Activated naive CD8-positive, alpha-beta T cell treated with anti-CD3 and anti-CD28 coated beads, Interleukin-2, amount 50 U/mL, for 16 hours (primary cell): ENCODE measurements at regions not wholly inside any gene's neighbourhood (a gene's known extent, or its start where the extent isn't known, plus 50 kb on each side); places are given as distances from the start of the nearest gene placed in this dataset.

Experiments used
- DNase-seq: peaks from one replicate; pipeline ENCODE4 v3.0.0-alpha.2; 2020; ENCODE audit warnings: low read depth, low spot score

DNA sequence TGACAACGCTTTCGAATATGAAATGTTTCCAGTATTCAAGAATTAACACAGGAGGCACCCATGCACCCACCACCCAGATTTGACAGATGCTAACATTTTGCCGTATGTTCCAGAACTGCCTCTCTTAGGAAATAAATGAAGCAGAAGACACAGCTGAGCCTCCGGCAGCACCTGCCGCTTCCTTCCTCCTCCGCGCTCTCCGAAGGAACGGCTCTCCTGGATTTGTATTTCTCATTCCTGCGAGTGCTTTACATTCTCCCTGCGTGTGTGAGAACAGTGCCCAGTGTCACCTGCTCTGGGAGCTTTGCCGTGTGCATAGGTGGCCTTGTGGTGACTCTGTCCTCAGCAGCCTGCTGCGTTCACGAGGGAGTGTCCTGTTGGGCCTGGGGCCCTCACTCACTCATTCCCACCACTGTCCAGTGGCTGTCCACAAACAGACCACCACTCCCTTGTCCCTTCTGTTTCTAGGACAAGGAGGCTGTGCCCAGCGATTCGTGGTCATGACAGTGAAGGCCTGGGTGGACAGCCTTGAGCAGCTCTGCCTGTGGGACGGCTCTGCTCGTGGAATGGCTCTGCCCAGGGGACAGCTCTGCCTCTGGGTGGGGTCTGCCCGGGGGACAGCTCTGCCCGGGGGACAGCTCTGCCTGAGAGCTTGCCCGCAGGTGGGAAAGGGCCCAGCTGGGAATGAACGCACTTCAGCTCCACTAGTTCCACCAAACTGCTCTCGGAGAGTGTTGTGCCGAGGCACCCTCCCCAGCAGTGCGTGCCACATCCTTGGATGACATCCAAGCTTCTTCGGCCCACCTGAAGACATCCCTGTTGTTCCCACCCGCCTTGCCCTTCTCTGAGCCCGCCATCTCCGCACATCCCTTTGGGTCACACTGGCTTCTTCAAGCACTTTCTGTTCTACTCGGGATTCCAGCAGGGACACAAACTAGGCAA is 170.5 kb upstream of the PPP1R26 start:
- DNase-seq: no peak

DNA sequence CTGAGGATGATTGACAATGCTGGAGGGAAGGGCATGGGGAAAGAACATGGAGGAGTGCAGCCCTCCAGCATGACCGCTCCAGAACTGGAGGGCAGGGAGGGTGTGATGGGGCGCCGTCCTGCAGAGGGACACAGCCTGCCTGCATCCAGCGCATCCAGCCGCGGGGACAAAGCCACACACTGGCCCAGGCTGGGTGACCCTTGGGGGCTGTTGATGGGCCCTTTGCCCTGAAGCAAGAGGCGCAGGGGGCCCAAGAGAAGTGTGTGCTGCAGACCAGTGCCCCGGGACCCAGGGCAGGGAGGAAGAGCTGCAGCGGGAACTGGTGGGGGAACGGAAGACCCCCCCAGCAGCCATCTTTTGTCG is 169.8 kb upstream of the PPP1R26 start:
- no peak for DNase-seq

DNA sequence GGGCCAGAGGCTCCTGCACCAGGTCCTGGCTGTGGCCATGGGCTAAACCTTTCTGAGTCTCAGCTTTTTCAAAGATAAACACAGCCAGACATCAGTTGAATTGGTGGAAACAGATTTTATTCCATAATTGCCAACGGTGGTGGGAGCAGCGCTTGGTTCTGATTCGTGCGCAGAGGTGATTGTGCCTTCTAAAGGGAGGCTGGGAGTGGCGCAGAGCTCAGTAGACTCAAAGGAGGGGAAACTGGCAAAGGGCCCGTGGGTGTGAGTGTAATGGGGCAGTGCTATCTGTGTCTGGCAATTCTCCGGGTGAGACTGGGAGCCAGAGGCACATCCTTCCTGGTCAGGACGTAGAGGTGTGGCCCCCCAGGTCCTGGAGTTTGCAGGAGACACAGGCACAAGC is 169.4 kb upstream of the PPP1R26 start:
- DNase-seq: no peak

DNA sequence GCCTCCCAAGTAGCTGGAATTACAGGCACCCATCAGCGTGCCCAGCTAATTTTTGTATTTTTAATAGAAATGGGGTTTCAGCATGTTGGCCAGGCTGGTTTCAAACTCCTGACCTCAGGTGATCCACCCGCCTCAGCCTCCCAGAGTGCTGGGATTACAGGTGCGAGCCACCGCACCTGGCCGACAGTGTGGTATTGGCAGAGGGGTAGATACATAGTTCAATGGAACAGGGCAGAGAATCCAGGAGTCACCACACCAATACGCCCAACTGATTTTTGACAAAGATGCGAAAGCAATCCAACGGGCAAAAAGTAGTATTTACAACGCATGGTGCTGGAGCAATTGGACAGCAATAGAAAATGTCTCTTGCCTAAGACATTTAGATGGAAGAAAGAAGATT is 164.0 kb upstream of the PPP1R26 start:
- no peak for DNase-seq

DNA sequence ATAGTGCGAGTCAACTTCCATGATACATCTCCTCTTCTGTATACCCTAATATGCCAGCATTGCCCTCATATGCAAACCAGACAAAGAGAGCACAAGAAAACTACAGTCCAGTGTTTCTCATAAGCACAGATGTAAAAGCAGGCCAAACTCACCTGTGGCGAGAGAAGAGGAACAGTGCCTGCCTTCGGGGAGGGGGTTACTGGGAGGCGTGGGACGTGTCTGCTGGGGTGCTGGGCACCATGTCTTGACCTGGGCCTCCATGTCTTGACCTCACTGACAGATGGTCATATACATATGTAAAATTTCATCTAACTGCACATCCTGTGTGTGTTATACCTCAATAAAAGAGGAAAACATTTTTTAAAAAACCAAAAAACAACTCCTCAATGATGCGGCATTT is 159.3 kb upstream of the PPP1R26 start:
- DNase-seq: no peak

DNA sequence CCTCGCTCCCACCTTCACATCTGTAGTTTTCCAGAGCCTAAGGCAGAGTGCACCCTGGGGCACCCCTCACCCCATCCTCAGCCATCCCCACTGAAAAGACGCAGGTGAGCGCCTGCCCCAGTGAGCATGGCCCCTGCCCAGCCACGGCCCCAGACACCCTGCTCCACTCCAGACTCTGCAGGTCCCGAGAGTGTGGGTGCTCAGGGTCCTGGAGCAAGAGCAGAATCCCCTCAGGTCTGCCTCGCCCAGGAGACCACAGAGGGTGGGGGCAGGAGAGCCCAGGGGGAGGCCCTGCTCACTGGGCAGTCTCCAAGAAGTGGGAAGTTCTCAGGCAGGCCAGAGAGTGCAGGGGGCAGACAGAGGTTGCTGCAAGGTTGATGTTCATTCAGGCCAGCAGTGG is 158.6 kb upstream of the PPP1R26 start:
- DNase-seq: no peak

DNA sequence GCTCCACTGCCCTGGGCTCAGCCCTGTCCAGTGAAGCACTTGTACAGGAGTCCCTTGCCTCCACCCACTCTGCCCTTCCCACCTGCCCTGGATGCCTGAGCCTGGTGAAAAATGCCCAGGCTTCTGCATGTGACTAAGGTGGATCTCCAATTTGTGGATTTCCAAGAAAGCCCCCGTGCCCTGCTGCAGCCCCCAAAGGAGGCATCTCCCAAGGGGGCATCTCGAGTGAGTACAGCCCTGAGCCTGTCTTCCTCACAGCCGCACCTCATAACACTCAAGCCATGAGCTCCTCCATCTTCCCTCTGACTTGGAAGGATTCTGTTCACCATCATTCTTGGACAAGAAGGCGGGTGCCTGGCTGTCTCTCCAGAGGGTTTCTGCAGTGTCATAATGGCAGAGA is 158.0 kb upstream of the PPP1R26 start:
- DNase-seq: no peak

DNA sequence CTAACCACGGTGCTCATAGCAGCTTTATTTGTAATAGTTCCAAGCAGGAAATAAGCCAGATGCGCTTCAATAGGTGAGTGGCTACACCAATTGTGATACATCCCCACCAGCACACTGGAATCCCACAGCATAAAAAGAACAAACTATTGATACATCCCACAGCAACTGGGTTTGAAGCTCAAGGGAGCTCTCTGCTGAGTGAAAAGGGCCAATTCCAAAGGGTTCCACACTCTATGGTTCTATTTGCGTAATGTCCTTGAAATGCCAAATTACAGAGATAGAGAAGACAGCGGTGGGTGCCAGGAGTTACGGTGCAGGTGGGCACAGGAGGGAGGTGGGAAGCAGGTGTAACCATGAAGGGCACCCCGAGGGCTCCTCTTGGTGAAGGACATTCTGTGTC is 155.3 kb upstream of the PPP1R26 start:
- no peak for DNase-seq

DNA sequence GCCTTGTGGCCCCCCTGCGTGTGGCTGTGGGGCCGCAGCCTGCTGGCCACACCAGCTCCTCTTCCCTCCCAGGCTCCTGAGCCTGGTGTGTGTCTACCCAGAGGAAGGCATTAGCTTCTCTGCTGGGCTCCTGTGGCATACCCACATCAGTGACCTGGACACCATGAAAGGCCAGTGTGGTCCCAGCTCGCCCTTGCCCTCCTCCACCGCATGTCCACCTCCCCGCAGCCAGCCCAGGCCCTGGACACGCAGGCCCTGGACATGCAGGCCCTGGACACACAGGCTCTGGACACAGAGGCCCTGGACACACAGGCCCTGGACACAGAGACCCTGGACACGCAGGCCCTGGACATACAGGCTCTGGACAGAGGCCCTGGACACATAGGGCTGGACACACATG is 153.4 kb upstream of the PPP1R26 start:
- DNase-seq: no peak

DNA sequence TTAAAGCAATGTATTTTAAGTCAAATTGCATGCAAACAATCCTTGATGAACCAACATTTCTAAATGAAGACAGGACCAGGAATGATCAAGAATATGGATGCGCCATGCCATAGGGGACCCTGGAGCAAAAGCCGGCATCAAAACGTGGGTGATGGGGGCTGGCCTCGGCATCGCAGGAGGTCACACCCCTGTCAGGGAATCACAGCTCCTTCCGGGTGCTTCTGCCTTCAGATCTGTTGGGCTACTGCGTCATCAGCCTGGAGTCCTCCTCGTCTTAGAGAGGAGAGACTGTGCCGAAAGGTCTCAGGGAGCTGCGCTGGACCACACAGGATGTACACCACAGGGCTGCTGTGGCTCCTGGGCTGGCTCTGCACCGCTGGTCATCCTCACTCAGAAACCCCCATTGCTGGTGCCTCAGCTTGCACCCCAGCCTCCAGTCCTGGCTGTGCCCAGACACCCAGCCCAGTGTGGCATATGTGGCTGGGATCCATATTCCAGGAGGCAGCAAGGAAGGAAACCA is 152.9 kb upstream of the PPP1R26 start:
- no peak for DNase-seq

DNA sequence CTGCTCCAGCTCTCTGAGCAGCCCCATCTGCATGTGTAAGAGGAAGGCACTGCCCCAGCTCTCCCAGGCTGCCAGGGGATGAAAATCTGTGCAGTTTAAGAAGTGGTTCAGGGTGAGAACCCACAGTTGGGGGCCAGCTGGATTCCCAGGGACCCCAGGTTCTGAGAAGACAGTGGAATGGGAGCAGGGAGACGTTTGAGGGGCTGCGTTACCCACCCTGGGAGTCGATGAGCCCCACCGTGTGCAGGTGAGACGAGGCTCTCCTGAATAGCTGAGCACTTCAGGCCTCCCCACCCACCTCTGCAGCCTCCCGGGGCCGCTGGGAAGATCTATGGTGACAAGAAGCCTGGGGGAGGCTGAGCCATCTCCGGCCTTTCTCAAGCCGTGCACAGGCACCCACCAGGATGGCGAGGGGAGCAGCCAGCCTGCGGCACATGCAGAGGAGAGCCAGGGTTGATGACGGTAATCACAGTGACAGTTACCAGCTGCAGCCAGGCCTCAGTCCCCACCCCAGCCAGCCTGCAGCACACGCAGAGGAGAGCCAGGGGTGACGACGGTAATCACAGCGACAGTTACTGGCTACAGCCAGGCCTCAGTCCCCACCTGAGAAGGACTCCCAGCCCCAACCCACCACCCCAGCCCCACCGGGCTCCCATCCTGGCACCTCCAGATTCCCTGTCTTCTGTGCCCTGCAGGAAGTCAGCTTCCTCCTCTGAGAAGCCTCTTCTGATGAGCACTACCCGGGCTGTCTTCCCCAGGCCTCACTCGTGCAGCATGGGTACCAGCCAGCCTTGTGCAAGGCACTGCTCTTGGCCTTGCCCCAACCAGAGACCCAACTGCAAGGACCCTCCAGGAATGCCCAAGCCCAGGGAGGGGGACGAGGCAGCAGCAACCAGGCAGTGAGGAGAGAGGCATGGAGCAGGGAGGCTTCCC is 150.8 kb upstream of the PPP1R26 start:
- DNase-seq: no peak

DNA sequence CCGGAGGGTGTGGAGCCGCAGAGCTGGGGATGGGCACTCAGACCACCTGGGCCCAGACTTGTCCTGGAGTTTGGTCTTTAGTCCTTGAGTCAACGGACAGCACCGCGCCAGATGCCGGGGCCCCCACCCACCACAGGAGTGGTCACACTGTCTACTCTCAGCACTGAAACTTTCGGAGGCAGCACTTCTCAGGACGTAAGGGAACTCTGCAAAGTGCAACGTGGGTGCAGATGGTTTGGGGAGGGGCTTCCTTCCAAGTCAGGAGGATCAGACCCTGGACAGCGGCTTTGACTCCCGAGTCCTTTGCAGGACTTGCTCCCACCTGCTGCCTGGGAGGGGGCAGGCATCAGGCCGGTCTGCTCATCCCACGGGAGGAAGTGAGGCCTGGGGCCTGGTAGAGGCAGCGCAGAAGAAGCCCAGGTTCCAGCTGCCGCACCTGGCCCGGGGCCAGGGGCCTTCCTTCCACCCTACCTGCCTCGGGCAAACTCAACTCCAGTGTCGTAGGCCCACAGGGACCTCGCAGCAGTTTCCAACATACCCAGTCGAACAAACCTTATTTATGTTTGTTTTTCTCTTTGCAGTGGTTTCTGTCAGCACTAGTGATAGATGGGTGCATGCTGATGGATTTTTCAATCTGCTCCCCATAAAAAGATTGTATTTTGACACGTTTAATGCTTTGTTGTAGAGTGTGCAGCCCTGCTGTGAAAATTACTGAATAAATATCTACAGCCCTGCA is 149.8 kb upstream of the PPP1R26 start:
- DNase-seq: no peak

DNA sequence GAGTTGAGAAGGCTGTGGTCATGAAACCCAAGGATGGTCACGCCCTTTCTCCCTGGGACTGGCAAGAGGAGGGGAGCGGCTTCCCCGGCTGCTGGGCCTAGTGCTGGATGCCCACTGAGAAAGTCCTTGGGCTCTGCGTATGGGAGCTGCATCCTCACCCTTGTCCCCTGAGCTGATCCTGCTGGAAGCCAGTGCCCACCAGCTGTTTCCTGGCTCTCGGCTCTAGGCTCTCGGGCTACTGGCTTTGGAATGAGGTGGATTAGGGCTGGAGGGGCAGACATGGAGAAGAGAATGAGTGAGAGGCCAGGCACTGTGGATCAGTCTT is 149.3 kb upstream of the PPP1R26 start:
- DNase-seq: no peak

DNA sequence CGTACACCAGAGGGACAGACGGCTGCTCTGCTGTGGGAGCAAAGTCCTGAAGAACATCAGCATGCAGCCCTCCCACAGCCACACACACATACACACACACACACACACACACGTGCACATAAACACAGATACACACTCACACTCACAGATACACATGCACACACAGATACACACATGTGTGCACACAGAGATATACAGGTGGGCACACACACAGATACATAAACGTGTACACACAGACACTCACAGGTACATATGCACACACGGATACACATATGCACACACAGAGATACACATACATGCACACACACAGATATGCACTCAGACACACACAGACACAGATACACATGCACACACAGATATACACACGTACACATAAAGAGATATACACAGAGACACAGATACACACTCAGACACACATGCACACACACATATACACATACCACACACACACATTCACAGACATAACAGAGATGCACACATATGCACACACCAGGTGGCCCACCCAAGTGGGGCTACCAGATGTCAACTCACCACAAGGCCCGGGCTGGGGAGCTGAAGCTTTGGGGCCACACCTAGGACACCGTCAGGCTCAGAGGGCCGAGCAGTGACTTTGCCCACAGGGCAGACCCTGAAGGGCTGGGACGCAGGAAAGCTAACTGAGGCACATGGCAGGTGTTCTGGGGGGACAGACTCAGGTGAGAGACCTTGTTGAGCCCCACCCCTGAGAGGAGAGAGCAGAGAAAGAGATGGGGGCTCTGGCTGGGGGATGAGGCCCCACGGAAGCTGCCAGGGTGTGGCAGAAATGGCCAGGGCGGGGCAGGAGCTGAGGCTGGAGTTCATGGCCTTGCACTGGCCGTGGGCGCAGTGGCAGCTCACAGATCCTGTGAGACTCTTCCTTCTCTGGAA is 148.6 kb upstream of the PPP1R26 start:
- no peak for DNase-seq

DNA sequence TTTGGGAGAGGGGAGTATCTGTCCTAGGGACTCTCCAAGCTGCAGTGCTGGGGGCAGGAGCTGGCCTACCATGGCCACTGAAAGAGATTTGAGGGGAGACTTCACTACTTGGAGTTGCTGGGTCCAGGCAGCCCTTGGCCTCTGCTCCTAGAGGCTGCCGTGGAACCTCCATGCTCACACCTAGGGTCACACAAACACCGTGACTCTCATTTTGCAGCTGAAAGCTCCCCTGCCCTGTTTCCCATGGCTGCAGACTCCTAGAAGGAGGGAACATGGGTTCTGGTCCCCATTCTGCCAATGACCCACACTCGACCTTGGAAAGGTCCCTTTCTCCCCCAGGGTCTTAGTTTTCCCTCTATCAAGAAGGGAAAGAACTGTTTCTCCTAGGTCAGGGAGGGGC is 147.1 kb upstream of the PPP1R26 start:
- DNase-seq: no peak

DNA sequence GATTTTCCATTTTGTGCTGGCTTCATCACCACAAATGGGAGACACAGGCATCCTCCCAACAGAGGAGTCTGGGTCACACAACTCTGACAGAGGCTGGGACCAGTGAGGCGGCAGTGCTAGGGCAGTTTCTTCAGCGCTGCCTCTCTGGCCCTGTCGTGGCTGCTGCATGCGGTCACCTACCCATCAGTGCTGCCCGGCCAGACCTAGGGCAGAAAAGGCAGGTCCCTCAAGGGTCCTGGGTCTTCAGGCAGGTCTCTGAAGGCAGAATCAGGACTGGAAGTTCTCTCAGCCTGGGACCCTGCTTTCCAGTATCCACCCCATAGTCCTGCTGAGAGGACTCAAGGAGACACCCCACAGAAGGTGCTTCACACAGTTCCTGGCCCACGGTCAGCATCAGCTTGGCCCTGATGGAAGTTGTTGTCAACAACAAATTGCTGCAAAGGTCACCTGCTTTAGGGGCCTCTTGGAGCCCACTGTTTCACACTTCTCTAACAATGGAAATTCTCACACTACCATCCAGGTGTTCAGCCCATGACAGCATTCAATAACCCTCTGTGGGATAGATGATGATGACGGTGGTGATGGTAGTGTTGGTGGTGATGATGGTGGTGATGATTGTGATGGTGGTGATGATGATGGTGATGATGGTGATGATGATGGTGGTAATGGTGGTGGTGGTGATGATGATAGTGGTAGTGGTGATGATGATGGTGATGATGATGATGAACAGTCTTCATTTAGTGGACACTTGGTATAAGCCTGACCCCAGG is 146.4 kb upstream of the PPP1R26 start:
- DNase-seq: no peak

DNA sequence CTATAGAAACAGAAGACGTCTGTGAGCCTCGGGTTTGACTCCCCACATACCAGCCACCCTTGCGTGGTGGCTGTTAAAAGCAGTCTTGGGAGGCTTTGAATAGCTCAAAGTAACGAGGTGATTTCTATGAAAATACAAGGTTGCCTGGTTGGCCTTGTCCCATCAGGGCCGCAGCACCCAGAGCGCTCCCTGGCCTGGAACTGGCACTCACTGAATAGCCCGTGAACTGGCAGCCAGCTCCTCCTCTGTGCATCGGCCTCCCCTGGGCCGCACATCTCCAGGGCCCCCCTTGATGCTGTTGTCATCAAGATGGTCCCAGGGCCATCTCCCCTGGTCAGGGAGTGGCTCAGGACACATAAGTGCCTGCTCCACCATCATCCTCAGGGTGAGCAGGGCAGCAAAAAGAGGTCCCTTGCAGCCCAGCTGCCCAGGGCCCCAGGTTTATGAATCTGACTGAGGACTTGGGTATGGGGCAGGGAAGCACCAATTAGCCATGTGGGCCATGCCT is 144.6 kb upstream of the PPP1R26 start:
- DNase-seq: no peak

DNA sequence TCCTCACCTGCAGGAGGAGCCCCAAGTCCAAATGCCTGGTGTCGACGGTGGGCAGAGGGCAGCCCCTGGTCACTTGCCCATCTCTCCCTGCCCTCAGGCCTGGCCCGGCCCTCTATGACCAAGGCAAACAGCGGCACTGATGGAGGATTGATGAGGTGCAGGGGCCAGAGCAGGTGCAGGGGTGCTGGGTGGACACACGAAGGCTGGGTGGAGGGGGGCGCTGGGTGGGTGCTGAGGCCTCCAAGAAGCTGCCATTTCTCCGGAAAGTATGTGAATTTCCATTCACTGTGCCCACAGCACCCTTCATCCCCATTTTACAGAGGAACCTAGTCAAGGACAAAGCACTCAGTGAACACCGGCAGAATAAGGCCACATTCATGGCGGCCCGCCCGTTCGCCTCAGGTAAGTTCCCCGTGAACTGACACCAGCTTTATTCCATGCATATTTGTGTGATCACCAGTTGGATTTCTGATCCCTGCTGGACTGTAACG is 143.8 kb upstream of the PPP1R26 start:
- no peak for DNase-seq

DNA sequence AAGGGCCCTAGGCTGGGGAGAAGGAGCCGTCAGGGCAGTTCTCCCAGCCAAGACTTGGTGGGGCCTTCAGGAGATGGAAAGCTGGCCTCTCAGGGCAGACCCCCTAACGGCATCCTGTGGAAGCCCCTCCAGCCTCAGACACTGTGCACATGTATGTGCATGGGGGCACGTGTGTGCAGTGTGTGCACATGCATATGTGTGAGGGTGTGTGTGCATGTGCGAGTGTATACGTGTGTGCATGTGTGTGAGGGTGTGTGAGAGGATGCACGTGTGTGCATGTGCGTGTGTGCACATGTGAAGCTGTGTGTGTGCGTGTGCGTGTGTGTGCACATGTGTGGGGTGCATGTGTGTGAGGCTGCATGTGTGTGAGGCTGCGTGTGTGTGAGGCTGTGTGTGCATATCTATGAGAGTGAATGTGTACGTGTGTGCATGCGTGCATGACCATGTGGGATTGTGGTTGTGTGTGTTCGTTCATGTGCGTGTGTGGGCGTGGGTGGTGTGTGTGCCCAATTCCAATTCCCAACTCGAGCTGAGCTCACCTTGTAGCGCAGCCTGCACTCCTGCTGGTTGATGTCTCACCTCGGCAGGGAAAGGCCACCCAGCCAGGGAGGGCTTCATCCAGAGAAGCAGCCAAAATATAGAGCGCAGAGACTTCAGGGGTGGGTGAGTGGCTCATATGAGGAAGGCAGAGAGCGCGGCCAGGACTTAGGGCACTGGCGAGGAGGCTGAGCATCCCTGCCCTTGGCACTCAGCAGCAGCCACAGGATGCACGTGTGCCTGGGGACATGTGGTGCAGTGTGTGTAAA is 142.7 kb upstream of the PPP1R26 start:
- no peak for DNase-seq
